Ishikawa (cell line): ENCODE measurements at regions not wholly inside any gene's neighbourhood (a gene's known extent, or its start where the extent isn't known, plus 50 kb on each side); places are given as distances from the start of the nearest gene placed in this dataset.

Experiments
- CEBPB ChIP-seq: IDR thresholded peaks from 2 replicates; pipeline ENCODE4 v1.6.1; 2012
- CREB1 ChIP-seq: IDR thresholded peaks from 2 replicates; pipeline ENCODE4 v1.6.1; 2012; ENCODE audit warnings: low read depth
- EGR1 ChIP-seq: IDR thresholded peaks from 2 replicates; pipeline ENCODE4 v1.6.1; 2012
- EP300 ChIP-seq: IDR thresholded peaks from 2 replicates; pipeline ENCODE4 v1.6.1; 2012; ENCODE audit warnings: borderline replicate concordance
- FOXM1 ChIP-seq: IDR thresholded peaks from 2 replicates; pipeline ENCODE4 v1.6.1; 2012; ENCODE audit warnings: low read depth, borderline replicate concordance
- MAX ChIP-seq: IDR thresholded peaks from 2 replicates; pipeline ENCODE4 v1.6.1; 2012
- NFIC ChIP-seq: IDR thresholded peaks from 2 replicates; pipeline ENCODE4 v1.6.1; 2012
- RAD21 ChIP-seq: IDR thresholded peaks from 2 replicates; pipeline ENCODE4 v1.6.1; 2012; ENCODE audit warnings: low read depth
- REST ChIP-seq: IDR thresholded peaks from 2 replicates; pipeline ENCODE4 v1.6.1; 2012; ENCODE audit warnings: low read depth, mild to moderate bottlenecking
- TAF1 ChIP-seq: IDR thresholded peaks from 2 replicates; pipeline ENCODE4 v1.6.1; 2012; ENCODE audit warnings: low read depth, mild to moderate bottlenecking
- TCF12 ChIP-seq: IDR thresholded peaks from 2 replicates; pipeline ENCODE4 v1.6.1; 2012; ENCODE audit warnings: low read depth
- TEAD4 ChIP-seq: IDR thresholded peaks from 2 replicates; pipeline ENCODE4 v1.6.1; 2012
- YY1 ChIP-seq: IDR thresholded peaks from 2 replicates; pipeline ENCODE4 v1.6.1; 2012; ENCODE audit warnings: low read depth
- ZBTB7A ChIP-seq: IDR thresholded peaks from 2 replicates; pipeline ENCODE4 v1.6.1; 2012; ENCODE audit warnings: low read depth
- TF ChIP-seq, protein P1 (sequence below): IDR thresholded peaks from 2 replicates; pipeline ENCODE4 v1.6.1; 2012

- no peak for TF ChIP-seq MAX
- no peak for TF ChIP-seq TEAD4
- TF ChIP-seq CEBPB = no peak
- TF ChIP-seq TAF1 = no peak
- no peak for TF ChIP-seq EGR1
These were observed 210.7 kb downstream of the HINT1 start for GRCh38 chr5:130954336-130954735.

- no peak for TF ChIP-seq EP300
- TF ChIP-seq RAD21 = no peak
- TF ChIP-seq EGR1 = no peak
- TF ChIP-seq, protein P1, sequence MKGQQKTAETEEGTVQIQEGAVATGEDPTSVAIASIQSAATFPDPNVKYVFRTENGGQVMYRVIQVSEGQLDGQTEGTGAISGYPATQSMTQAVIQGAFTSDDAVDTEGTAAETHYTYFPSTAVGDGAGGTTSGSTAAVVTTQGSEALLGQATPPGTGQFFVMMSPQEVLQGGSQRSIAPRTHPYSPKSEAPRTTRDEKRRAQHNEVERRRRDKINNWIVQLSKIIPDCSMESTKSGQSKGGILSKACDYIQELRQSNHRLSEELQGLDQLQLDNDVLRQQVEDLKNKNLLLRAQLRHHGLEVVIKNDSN = no peak
- TF ChIP-seq CEBPB = peak; percentile 64
- no peak for TF ChIP-seq YY1
- TF ChIP-seq TAF1 = no peak
These were observed 226.0 kb downstream of the HINT1 start for GRCh38 chr5:130939059-130939458.

- TF ChIP-seq EP300 = no peak
These were observed 228.0 kb downstream of the HINT1 start for GRCh38 chr5:130937046-130937445.

- TF ChIP-seq TAF1 = no peak
- no peak for TF ChIP-seq FOXM1
- TF ChIP-seq REST = no peak
- TF ChIP-seq CREB1 = no peak
- TF ChIP-seq TEAD4 = no peak
- no peak for TF ChIP-seq YY1
- TF ChIP-seq RAD21 = no peak
- TF ChIP-seq MAX = no peak
These were observed 241.4 kb downstream of the HINT1 start for GRCh38 chr5:130923543-130924124.

DNA sequence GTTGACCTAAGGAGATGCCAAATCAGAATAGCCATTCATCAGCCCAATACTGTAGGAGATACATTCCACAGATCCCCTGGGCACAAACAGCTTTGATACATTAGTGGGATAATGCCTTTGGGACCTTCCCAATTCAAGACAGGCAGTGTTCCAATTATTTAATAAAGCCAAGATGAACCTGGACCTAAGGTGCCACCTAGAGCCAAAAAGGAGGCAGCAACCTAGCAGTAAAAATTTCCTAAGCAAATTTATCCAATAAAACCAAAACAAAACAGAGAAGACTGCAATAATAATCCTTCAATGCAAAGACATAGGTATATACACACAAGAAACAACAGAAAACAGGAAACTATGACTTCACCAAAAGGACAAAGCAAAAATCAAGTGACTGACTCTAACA lies 253.0 kb downstream of the HINT1 start:
- TF ChIP-seq RAD21 (peak; percentile 65), TAF1 (no peak)

- TF ChIP-seq TEAD4 (no peak), TCF12 (no peak), EP300 (no peak), MAX (no peak), EGR1 (no peak), CREB1 (no peak), FOXM1 (no peak), YY1 (no peak), CEBPB (no peak), ZBTB7A (no peak), NFIC (no peak), TAF1 (no peak), RAD21 (no peak), REST (no peak)
- TF ChIP-seq, protein P1 = no peak
These were observed 256.9 kb downstream of the HINT1 start for GRCh38 chr5:130908186-130908585.

GRCh38 chr5:130897537-130898195 lies 267.4 kb downstream of the HINT1 start:
- TF ChIP-seq TAF1 (0 out of 2 replicates have a peak, but pooled peaks have one; percentile 42), MAX (0 out of 2 replicates have a peak, but pooled peaks have one; percentile 38), EGR1 (0 out of 2 replicates have a peak, but pooled peaks have one; percentile 15)
